ENCODE measurements at regions not wholly inside any gene's neighbourhood (a gene's known extent, or its start where the extent isn't known, plus 50 kb on each side); places are given as distances from the start of the nearest gene placed in this dataset.

DNA sequence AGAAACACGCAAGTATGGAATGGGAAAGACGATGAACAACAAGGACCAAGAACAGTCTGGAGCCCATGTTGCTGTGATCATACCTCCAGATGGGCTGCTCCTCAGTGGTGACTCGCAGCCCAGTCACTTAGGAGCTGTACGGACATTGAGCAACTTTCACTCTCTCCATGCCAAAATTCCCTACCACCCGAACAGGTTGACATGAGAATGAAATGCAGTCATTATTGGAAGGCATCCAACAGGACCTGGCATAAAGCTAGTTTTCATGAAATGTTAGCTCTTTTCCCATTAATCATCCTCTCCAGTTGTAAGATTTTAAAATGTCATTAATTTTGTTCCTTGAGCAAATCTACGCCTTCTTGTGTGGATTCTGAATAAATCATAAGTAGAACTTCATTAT lies 82.7 kb upstream of the GPM6B start:
- H3K27ac ChIP-seq = no peak overlapping the region
- H3K36me3 ChIP-seq (ENCODE audit: insufficient read depth in 1 of 2, low read depth in 1 of 2) = no peaks in the 10 kb centered on the region
- no peaks in the 10 kb centered on the region for H3K9me3 ChIP-seq
- TF ChIP-seq CTCF (IDR thresholded peaks at IDR 0.05) = no peak
- ATAC-seq = peak in 1 of 4 donors; percentile 65
- 33 to 54% (median 46%) methylated on average over 6 of the region's 6 CpGs for WGBS, 3 donors
- no peaks in the 10 kb centered on the region for H3K4me1 ChIP-seq
- DNase-seq = no peak
- intact Hi-C loops (cut with DNase I) = no loop called here
- no peak overlapping the region for H3K4me3 ChIP-seq
- H3K27me3 ChIP-seq (ENCODE audit: insufficient read depth in 3 of 3, low read length in 2 of 3) = peaks cover 0 to 27% (median 0%) of the 10 kb centered on the region in 3 donors

DNA sequence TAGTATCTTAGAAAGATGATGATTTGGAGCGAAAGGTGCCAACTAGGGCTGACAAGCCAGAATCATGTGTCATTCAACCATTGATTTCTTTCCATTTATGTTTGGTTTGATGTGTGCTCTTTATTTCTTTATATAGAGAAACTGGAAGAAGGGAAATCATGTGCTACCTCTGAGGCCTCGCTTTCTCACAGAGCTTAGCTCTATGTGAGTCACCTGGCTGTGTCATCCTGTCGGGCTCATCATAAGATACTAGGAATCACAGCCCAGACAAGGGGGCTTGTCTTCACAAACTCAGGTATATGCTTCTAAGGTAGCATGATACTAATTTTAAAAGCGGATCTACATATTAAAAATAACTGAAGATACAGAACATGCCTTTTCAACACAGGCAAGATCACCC lies 81.7 kb upstream of the GPM6B start:
- Histone ChIP-seq H3K27ac (no peak overlapping the region), H3K36me3 (ENCODE audit: insufficient read depth in 1 of 2, low read depth in 1 of 2) (no peaks in the 10 kb centered on the region), H3K4me1 (no peaks in the 10 kb centered on the region), H3K4me3 (no peak overlapping the region), H3K9me3 (no peaks in the 10 kb centered on the region), H3K27me3 (ENCODE audit: insufficient read depth in 3 of 3, low read length in 2 of 3) (peaks cover 0 to 27% (median 0%) of the 10 kb centered on the region in 3 donors)
- no peak for ATAC-seq
- DNase-seq = no peak
- TF ChIP-seq CTCF (IDR thresholded peaks at IDR 0.05) = no peak
- intact Hi-C loops (cut with DNase I) = no loop called here
- 88 to 96% (median 95%) methylated on average over 4 of the region's 4 CpGs for WGBS, 3 donors

- Histone ChIP-seq H3K4me3 (no peak overlapping the region), H3K9me3 (no peaks in the 10 kb centered on the region), H3K4me1 (no peaks in the 10 kb centered on the region), H3K27me3 (ENCODE audit: insufficient read depth in 3 of 3, low read length in 2 of 3) (peaks cover 0 to 30% (median 0%) of the 10 kb centered on the region in 3 donors), H3K27ac (no peak overlapping the region), H3K36me3 (ENCODE audit: insufficient read depth in 1 of 2, low read depth in 1 of 2) (no peaks in the 10 kb centered on the region)
- 32 to 57% (median 39%) methylated on average over 3 of the region's 3 CpGs for WGBS, 3 donors
- DNase-seq (no peak), ATAC-seq (no peak)
- intact Hi-C loops (cut with DNase I) = no loop called here
- no peak for TF ChIP-seq CTCF (IDR thresholded peaks at IDR 0.05)
Measured at GRCh38 chrX:13898083-13898482, 81.2 kb upstream of the GPM6B start.

- no peaks in the 10 kb centered on the region for H3K4me1 ChIP-seq
- no peak overlapping the region for H3K4me3 ChIP-seq
- WGBS, 3 donors = 38 to 67% (median 41%) methylated on average over 4 of the region's 4 CpGs
- DNase-seq = no peak
- H3K36me3 ChIP-seq (ENCODE audit: insufficient read depth in 1 of 2, low read depth in 1 of 2) = no peaks in the 10 kb centered on the region
- H3K9me3 ChIP-seq = no peaks in the 10 kb centered on the region
- intact Hi-C loops (cut with DNase I) = no loop called here
- H3K27me3 ChIP-seq (ENCODE audit: insufficient read depth in 3 of 3, low read length in 2 of 3) = peaks cover 0 to 35% (median 0%) of the 10 kb centered on the region in 3 donors
- no peak for ATAC-seq
- TF ChIP-seq CTCF (IDR thresholded peaks at IDR 0.05) = no peak
- no peak overlapping the region for H3K27ac ChIP-seq
Measured at GRCh38 chrX:13897566-13897965, 80.7 kb upstream of the GPM6B start.

- no peak for TF ChIP-seq CTCF (IDR thresholded peaks at IDR 0.05)
- Histone ChIP-seq H3K27me3 (ENCODE audit: insufficient read depth in 3 of 3, low read length in 2 of 3) (peaks cover 0 to 51% (median 4%) of the 10 kb centered on the region in 3 donors), H3K9me3 (no peaks in the 10 kb centered on the region), H3K36me3 (ENCODE audit: insufficient read depth in 1 of 2, low read depth in 1 of 2) (no peaks in the 10 kb centered on the region), H3K4me1 (no peaks in the 10 kb centered on the region), H3K27ac (no peak overlapping the region), H3K4me3 (no peak overlapping the region)
- DNase-seq (no peak), ATAC-seq (no peak)
- intact Hi-C loops (cut with DNase I) = no loop called here
- 31 to 58% (median 43%) methylated on average over 5 of the region's 5 CpGs for WGBS, 3 donors
Measured at GRCh38 chrX:13894888-13895565, 78.1 kb upstream of the GPM6B start.
